Right lobe of liver (tissue), 6 donors: ENCODE measurements at regions not wholly inside any gene's neighbourhood (a gene's known extent, or its start where the extent isn't known, plus 50 kb on each side); places are given as distances from the start of the nearest gene placed in this dataset.

Experiments
- ATAC-seq, 4 donors: fragments of 200-7000 bp; cut with Tn5 transposase; one replicate each; pipeline ENCODE4 v1.9.1; 2020; ENCODE audit warnings: mild to moderate bottlenecking in 4 of 4, moderate library complexity in 4 of 4
- DNase-seq, 3 donors: peaks; one replicate each; pipeline ENCODE4 v3.0.0-alpha.2; 2020
- H3K27ac ChIP-seq, 3 donors: fragments of 200-600 bp; one replicate each; pipeline ENCODE4 v1.8.0; 2022
- H3K27me3 ChIP-seq, 2 donors: fragments of 200-600 bp; one replicate each; pipeline ENCODE4 v1.8.0; 2022
- H3K36me3 ChIP-seq, 4 donors: fragments of 200-600 bp; sonication (generic) in 1 of 4; one replicate each; pipeline versions ENCODE4 v1.5.1 to v1.8.0; 2017 to 2022; ENCODE audit warnings: control low read depth in 1 of 4
- H3K4me1 ChIP-seq, 4 donors: fragments of 200-600 bp; sonication (generic) in 1 of 4; one replicate each; pipeline versions ENCODE4 v1.5.1 to v1.8.0; 2017 to 2022; ENCODE audit warnings: control low read depth in 1 of 4
- H3K4me3 ChIP-seq, 3 donors: fragments of 200-600 bp; one replicate each; pipeline ENCODE4 v1.8.0; 2022
- H3K9me3 ChIP-seq, 4 donors: fragments of 200-600 bp; sonication (generic) in 1 of 4; one replicate each; pipeline versions ENCODE4 v1.5.1 to v1.8.0; 2017 to 2022; ENCODE audit warnings: control low read depth in 1 of 4
- CTCF ChIP-seq, 4 donors: fragments of 200-600 bp in 3 of 4; fragments of 450-650 bp in 1 of 4; IDR thresholded peaks; one replicate each; pipeline versions ENCODE4 v1.5.1 to v1.8.0; 2016 to 2022; ENCODE audit warnings: antibody characterized with exemption in 4 of 4, mild to moderate bottlenecking in 2 of 4
- POLR2A ChIP-seq: fragments of 450-650 bp; IDR thresholded peaks from one replicate; pipeline ENCODE4 v1.6.1; 2017; ENCODE audit warnings: antibody characterized with exemption, mild to moderate bottlenecking
- WGBS: methylation state at CpG from one replicate; pipeline ENCODE4 v1.1.6; 2018; ENCODE audit warnings: low coverage, low lambda C conversion rate; ENCODE audit not compliant: insufficient coverage; ENCODE audit errors: missing lambda C conversion rate; 5-methylcytosine and 5-hydroxymethylcytosine counted together
- intact Hi-C, 2 donors: fragments of 100-400 bp; cut with DNase I; formaldehyde crosslinking; loops; one replicate each; pipeline versions ENCODE4 v1.11.2 to v1.14.1; 2022
- donor health status: DM: no; HTN: yes; CAD: no.
- donor health status: DM: no; HTN: no; CAD: no.
- donor health status: DM: no; HTN: no; CAD: no.
- donor health status: DM: no; HTN: yes; CAD: no.
- donor health status: DM: no; HTN: yes; CAD: no.

- Histone ChIP-seq H3K36me3 (no peaks in the 10 kb centered on the region), H3K27me3 (no peaks in the 10 kb centered on the region), H3K4me3 (no peak overlapping the region), H3K4me1 (peaks cover 0 to 24% (median 10%) of the 10 kb centered on the region in 4 donors), H3K9me3 (no peaks in the 10 kb centered on the region), H3K27ac (no peak overlapping the region)
- 90% methylated on average over 2 of the region's 2 CpGs for WGBS
- no peak for DNase-seq
- intact Hi-C loops = no loop called here
- no peak for TF ChIP-seq POLR2A
- TF ChIP-seq CTCF (IDR thresholded peaks at IDR 0.05) = no peak
- ATAC-seq = no peak
Observed at GRCh38 chr4:165711912-165712311, 161.1 kb upstream of the TLL1 start.

- Histone ChIP-seq H3K9me3 (no peaks in the 10 kb centered on the region), H3K27ac (no peak overlapping the region), H3K4me1 (peaks cover 0 to 6% (median under 1%) of the 10 kb centered on the region in 4 donors), H3K36me3 (no peaks in the 10 kb centered on the region), H3K27me3 (no peaks in the 10 kb centered on the region), H3K4me3 (no peak overlapping the region)
- WGBS = 93% methylated on average over 13 of the region's 14 CpGs
- intact Hi-C loops = no loop called here
- TF ChIP-seq CTCF (IDR thresholded peaks at IDR 0.05) (no peak), POLR2A (no peak)
- DNase-seq (no peak), ATAC-seq (no peak)
Observed at GRCh38 chr4:165714650-165715049, 158.4 kb upstream of the TLL1 start.

- no peak overlapping the region for H3K4me3 ChIP-seq
- ATAC-seq = no peak
- H3K9me3 ChIP-seq = no peaks in the 10 kb centered on the region
- WGBS = 100% methylated on average over 1 of the region's 1 CpG
- no peak overlapping the region for H3K27ac ChIP-seq
- no peaks in the 10 kb centered on the region for H3K36me3 ChIP-seq
- no peak for DNase-seq
- intact Hi-C loops = no loop called here
- H3K27me3 ChIP-seq = no peaks in the 10 kb centered on the region
- H3K4me1 ChIP-seq = peaks cover 0 to under 1% (median under 1%) of the 10 kb centered on the region in 4 donors
- no peak for TF ChIP-seq CTCF (IDR thresholded peaks at IDR 0.05)
- TF ChIP-seq POLR2A = no peak
Observed at GRCh38 chr4:165715211-165715610, 157.8 kb upstream of the TLL1 start.

- Histone ChIP-seq H3K27me3 (no peaks in the 10 kb centered on the region), H3K27ac (no peak overlapping the region), H3K4me1 (peaks cover 0 to 8% (median 3%) of the 10 kb centered on the region in 4 donors), H3K36me3 (no peaks in the 10 kb centered on the region), H3K9me3 (no peaks in the 10 kb centered on the region), H3K4me3 (no peak overlapping the region)
- 86% methylated on average over 1 of the region's 1 CpG for WGBS
- ATAC-seq = no peak
- no peak for TF ChIP-seq CTCF (IDR thresholded peaks at IDR 0.05)
- no peak for TF ChIP-seq POLR2A
- no peak for DNase-seq
- intact Hi-C loops = no loop called here
Observed at GRCh38 chr4:165715989-165716388, 157.0 kb upstream of the TLL1 start.

- TF ChIP-seq POLR2A (no peak), CTCF (IDR thresholded peaks at IDR 0.05) (no peak)
- intact Hi-C loops = no loop called here
- no peak for DNase-seq
- Histone ChIP-seq H3K27me3 (no peaks in the 10 kb centered on the region), H3K27ac (no peak overlapping the region), H3K4me1 (peaks cover 0 to 13% (median 3%) of the 10 kb centered on the region in 4 donors), H3K36me3 (no peaks in the 10 kb centered on the region), H3K9me3 (no peaks in the 10 kb centered on the region), H3K4me3 (no peak overlapping the region)
- ATAC-seq = no peak
Observed at GRCh38 chr4:165716472-165716871, 156.6 kb upstream of the TLL1 start.
